ENCODE measurements at regions not wholly inside any gene's neighbourhood (a gene's known extent, or its start where the extent isn't known, plus 50 kb on each side); places are given as distances from the start of the nearest gene placed in this dataset.

GRCh38 chr1:98268316-98268715 is 347.5 kb upstream of the DPYD start:
- Histone ChIP-seq H4K20me1 (ENCODE audit: insufficient read depth) (no peaks in the 10 kb centered on the region), H2AFZ (ENCODE audit: low read depth) (no peak overlapping the region), H3K9ac (no peak overlapping the region), H3K27ac (no peak overlapping the region), H3K27me3 (ENCODE audit: insufficient read depth, low read depth) (no peaks in the 10 kb centered on the region), H3K4me1 (ENCODE audit: low read depth, poor library complexity, severe bottlenecking) (no peaks in the 10 kb centered on the region), H3K4me3 (IDR thresholded peaks at IDR 0.05; ENCODE audit: insufficient read depth, low read depth, low read length) (no peak overlapping the region), H3K79me2 (ENCODE audit: insufficient read depth, low read depth) (no peaks in the 10 kb centered on the region), H3K36me3 (ENCODE audit: insufficient read depth) (no peaks in the 10 kb centered on the region), H3K4me2 (no peak overlapping the region)
- TF ChIP-seq CTCF (conservative IDR thresholded peaks at IDR 0.05; ENCODE audit: low read depth, low read length): no peak

GRCh38 chr1:98267423-98267822 is 346.6 kb upstream of the DPYD start:
- Histone ChIP-seq H4K20me1 (ENCODE audit: insufficient read depth) (no peaks in the 10 kb centered on the region), H3K79me2 (ENCODE audit: insufficient read depth, low read depth) (no peaks in the 10 kb centered on the region), H2AFZ (ENCODE audit: low read depth) (no peak overlapping the region), H3K4me2 (no peak overlapping the region), H3K36me3 (ENCODE audit: insufficient read depth) (no peaks in the 10 kb centered on the region), H3K27me3 (ENCODE audit: insufficient read depth, low read depth) (no peaks in the 10 kb centered on the region), H3K4me3 (IDR thresholded peaks at IDR 0.05; ENCODE audit: insufficient read depth, low read depth, low read length) (no peak overlapping the region), H3K9ac (no peak overlapping the region), H3K27ac (no peak overlapping the region), H3K4me1 (ENCODE audit: low read depth, poor library complexity, severe bottlenecking) (no peaks in the 10 kb centered on the region)
- TF ChIP-seq CTCF (conservative IDR thresholded peaks at IDR 0.05; ENCODE audit: low read depth, low read length): no peak

- H3K4me3 ChIP-seq (IDR thresholded peaks at IDR 0.05; ENCODE audit: insufficient read depth, low read depth, low read length): no peak overlapping the region
- H2AFZ ChIP-seq (ENCODE audit: low read depth): no peak overlapping the region
- H3K36me3 ChIP-seq (ENCODE audit: insufficient read depth): no peaks in the 10 kb centered on the region
- no peak overlapping the region for H3K27ac ChIP-seq
- H4K20me1 ChIP-seq (ENCODE audit: insufficient read depth): no peaks in the 10 kb centered on the region
- no peaks in the 10 kb centered on the region for H3K4me1 ChIP-seq (ENCODE audit: low read depth, poor library complexity, severe bottlenecking)
- H3K9ac ChIP-seq: no peak overlapping the region
- H3K27me3 ChIP-seq (ENCODE audit: insufficient read depth, low read depth): no peaks in the 10 kb centered on the region
- no peak for TF ChIP-seq CTCF (conservative IDR thresholded peaks at IDR 0.05; ENCODE audit: low read depth, low read length)
- H3K4me2 ChIP-seq: no peak overlapping the region
- no peaks in the 10 kb centered on the region for H3K79me2 ChIP-seq (ENCODE audit: insufficient read depth, low read depth)
Observed at GRCh38 chr1:98264727-98265126, 343.9 kb upstream of the DPYD start.

- H3K4me2 ChIP-seq: no peak overlapping the region
- H3K4me3 ChIP-seq (IDR thresholded peaks at IDR 0.05; ENCODE audit: insufficient read depth, low read depth, low read length): no peak overlapping the region
- no peak overlapping the region for H3K9ac ChIP-seq
- H3K4me1 ChIP-seq (ENCODE audit: low read depth, poor library complexity, severe bottlenecking): no peaks in the 10 kb centered on the region
- H3K27me3 ChIP-seq (ENCODE audit: insufficient read depth, low read depth): no peaks in the 10 kb centered on the region
- H4K20me1 ChIP-seq (ENCODE audit: insufficient read depth): no peaks in the 10 kb centered on the region
- H3K27ac ChIP-seq: no peak overlapping the region
- H2AFZ ChIP-seq (ENCODE audit: low read depth): no peak overlapping the region
- no peaks in the 10 kb centered on the region for H3K79me2 ChIP-seq (ENCODE audit: insufficient read depth, low read depth)
- TF ChIP-seq CTCF (conservative IDR thresholded peaks at IDR 0.05; ENCODE audit: low read depth, low read length): 0 out of 2 replicates have a peak, but pooled peaks have one; percentile 29
- H3K36me3 ChIP-seq (ENCODE audit: insufficient read depth): no peaks in the 10 kb centered on the region
Observed at GRCh38 chr1:98260839-98261238, 340.0 kb upstream of the DPYD start.

All from KMS-11 (cell line).